MM.1S (cell line): ENCODE measurements at regions not wholly inside any gene's neighbourhood (a gene's known extent, or its start where the extent isn't known, plus 50 kb on each side); places are given as distances from the start of the nearest gene placed in this dataset.

Source experiments
- EZH2phosphoT487 ChIP-seq: fragments of 300-600 bp; sonication (generic); IDR thresholded peaks from 2 replicates; pipeline ENCODE4 v1.6.1; 2018; ENCODE audit warnings: antibody characterized with exemption, low read length
- TF ChIP-seq, protein P1 (sequence below): fragments of 300-600 bp; sonication (generic); IDR thresholded peaks from 2 replicates; pipeline ENCODE4 v1.5.1; 2016; ENCODE audit warnings: antibody characterized with exemption, low read length, mixed read lengths

DNA sequence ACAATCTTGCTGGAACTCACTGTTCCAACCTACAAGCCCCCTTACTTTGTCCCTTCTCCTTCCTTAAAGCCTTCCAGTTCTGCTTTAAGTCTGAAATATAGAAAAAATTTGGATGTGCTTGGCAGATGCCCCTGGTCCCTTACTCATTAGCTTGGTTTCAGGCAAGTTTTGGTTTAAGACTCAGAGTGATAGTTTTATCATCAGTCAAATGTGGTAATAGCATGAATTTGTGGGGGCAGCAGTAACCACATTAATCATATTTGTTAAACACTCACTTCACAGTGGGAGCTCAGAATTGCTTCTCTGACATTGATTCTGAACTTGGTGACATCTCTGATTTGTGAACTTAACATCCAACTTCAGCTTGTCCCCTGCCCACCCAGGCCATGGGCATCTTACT is 58.3 kb upstream of the ALDH1A3 start:
- TF ChIP-seq, protein P1, sequence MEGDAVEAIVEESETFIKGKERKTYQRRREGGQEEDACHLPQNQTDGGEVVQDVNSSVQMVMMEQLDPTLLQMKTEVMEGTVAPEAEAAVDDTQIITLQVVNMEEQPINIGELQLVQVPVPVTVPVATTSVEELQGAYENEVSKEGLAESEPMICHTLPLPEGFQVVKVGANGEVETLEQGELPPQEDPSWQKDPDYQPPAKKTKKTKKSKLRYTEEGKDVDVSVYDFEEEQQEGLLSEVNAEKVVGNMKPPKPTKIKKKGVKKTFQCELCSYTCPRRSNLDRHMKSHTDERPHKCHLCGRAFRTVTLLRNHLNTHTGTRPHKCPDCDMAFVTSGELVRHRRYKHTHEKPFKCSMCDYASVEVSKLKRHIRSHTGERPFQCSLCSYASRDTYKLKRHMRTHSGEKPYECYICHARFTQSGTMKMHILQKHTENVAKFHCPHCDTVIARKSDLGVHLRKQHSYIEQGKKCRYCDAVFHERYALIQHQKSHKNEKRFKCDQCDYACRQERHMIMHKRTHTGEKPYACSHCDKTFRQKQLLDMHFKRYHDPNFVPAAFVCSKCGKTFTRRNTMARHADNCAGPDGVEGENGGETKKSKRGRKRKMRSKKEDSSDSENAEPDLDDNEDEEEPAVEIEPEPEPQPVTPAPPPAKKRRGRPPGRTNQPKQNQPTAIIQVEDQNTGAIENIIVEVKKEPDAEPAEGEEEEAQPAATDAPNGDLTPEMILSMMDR = no peak
- no peak for TF ChIP-seq EZH2phosphoT487
